HL-60/S4 (cell line): ENCODE measurements at regions not wholly inside any gene's neighbourhood (a gene's known extent, or its start where the extent isn't known, plus 50 kb on each side); places are given as distances from the start of the nearest gene placed in this dataset.

Source experiments
- in situ Hi-C: fragments of 300-500 bp; cut with MboI; formaldehyde crosslinking; loops from 2 replicates; pipeline ENCODE4 v1.14.3; 2022; ENCODE audit warnings: low sequenced_read_pairs

- in situ Hi-C loops: no loop called here
These were observed 60.9 kb upstream of the LDB2 start for GRCh38 chr4:16959305-16959704.

- in situ Hi-C loops: no loop called here
These were observed 54.6 kb upstream of the LDB2 start for GRCh38 chr4:16952896-16953630.

- in situ Hi-C loops: no loop called here
These were observed 54.0 kb upstream of the LDB2 start for GRCh38 chr4:16952462-16952871.
